A172 (cell line): ENCODE measurements at regions not wholly inside any gene's neighbourhood (a gene's known extent, or its start where the extent isn't known, plus 50 kb on each side); places are given as distances from the start of the nearest gene placed in this dataset.
"Not testable (repeated sequence)": the region's sequence is repeated elsewhere in the genome, so short reads cannot be mapped to it uniquely, and the experiment has no call there.

Experiments used
- DNase-seq: peaks from one replicate; pipeline ENCODE4 v3.0.0-alpha.2; 2015; ENCODE audit warnings: low spot score

- DNase-seq: not testable (repeated sequence)
Observed at GRCh38 chr12:102666176-102666575, 185.8 kb upstream of the IGF1 start.

GRCh38 chr12:102659200-102659911 is 179.0 kb upstream of the IGF1 start:
- no peak for DNase-seq

- no peak for DNase-seq
Observed at GRCh38 chr12:102653406-102653805, 173.0 kb upstream of the IGF1 start.

GRCh38 chr12:102652645-102653313 is 172.4 kb upstream of the IGF1 start:
- DNase-seq: no peak

GRCh38 chr12:102645968-102646367 is 165.6 kb upstream of the IGF1 start:
- no peak for DNase-seq

GRCh38 chr12:102643879-102644575 is 163.7 kb upstream of the IGF1 start:
- no peak for DNase-seq

GRCh38 chr12:102642199-102642598 is 161.8 kb upstream of the IGF1 start:
- no peak for DNase-seq

GRCh38 chr12:102640658-102641057 is 160.3 kb upstream of the IGF1 start:
- DNase-seq: not testable (repeated sequence)

GRCh38 chr12:102638777-102639176 is 158.4 kb upstream of the IGF1 start:
- peak; percentile 28 for DNase-seq

- DNase-seq: no peak
Observed at GRCh38 chr12:102633981-102634605, 153.7 kb upstream of the IGF1 start.

- peak; percentile 89 for DNase-seq
Observed at GRCh38 chr12:102631274-102631673, 150.9 kb upstream of the IGF1 start.

- peak; percentile 49 for DNase-seq
Observed at GRCh38 chr12:102629262-102629888, 149.0 kb upstream of the IGF1 start.

GRCh38 chr12:102625819-102626218 is 145.5 kb upstream of the IGF1 start:
- DNase-seq: no peak

- no peak for DNase-seq
Observed at GRCh38 chr12:102622618-102623017, 142.3 kb upstream of the IGF1 start.

- no peak for DNase-seq
Observed at GRCh38 chr12:102618197-102618877, 138.0 kb upstream of the IGF1 start.

- no peak for DNase-seq
Observed at GRCh38 chr12:102616692-102617091, 136.3 kb upstream of the IGF1 start.

- no peak for DNase-seq
Observed at GRCh38 chr12:102611995-102612394, 131.6 kb upstream of the IGF1 start.

GRCh38 chr12:102609996-102610395 is 129.6 kb upstream of the IGF1 start:
- no peak for DNase-seq

GRCh38 chr12:102603021-102603420 is 122.7 kb upstream of the IGF1 start:
- DNase-seq: no peak

GRCh38 chr12:102602521-102602920 is 122.2 kb upstream of the IGF1 start:
- DNase-seq: no peak

GRCh38 chr12:102601621-102602020 is 121.3 kb upstream of the IGF1 start:
- no peak for DNase-seq
